ENCODE measurements at regions not wholly inside any gene's neighbourhood (a gene's known extent, or its start where the extent isn't known, plus 50 kb on each side); places are given as distances from the start of the nearest gene placed in this dataset.
"Not testable (repeated sequence)": the region's sequence is repeated elsewhere in the genome, so short reads cannot be mapped to it uniquely, and the experiment has no call there.

DNA sequence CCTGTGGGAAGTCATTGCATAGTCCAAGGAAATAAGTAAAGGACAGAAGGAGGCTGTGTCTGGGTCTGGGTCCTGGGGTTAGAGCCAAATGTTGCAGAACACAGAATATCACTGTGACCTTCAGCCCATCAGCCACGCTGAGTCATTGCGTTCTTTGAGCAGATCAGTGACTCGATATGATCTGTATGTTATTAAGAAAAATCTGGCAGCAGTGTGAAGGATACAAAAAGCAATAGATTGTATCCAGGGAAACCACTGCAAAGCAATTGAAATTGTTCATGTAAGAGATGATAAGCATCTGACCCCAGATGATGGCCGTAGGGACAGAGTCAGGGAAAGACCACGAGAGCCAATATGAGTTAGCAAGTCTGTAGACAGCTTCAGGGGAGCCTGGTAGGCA lies 1575.1 kb upstream of the SLC10A2 start:
- in situ Hi-C loops (cut with HindIII; ENCODE audit: low sequenced_read_pairs): no loop called here
- no peak for DNase-seq (ENCODE audit: low spot score)

DNA sequence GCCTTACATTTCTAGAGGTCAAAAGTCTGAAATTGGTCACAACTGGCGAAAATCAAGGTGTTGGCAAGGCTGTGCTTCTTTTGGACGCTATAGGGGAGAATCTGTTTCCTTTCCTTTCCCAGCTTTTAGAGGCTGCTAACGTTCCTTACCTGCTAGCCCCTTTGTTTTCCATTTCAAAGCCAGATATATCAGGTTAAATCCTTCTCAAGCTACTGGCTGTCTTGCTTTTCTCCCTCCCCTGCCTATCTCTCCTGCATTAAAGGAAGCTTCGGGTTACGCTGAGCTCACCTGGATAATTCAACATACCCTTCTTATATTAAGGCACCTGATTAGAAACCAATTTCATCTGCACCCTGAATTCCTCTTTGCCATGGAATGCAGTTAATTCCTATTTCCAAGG lies 1569.7 kb upstream of the SLC10A2 start:
- in situ Hi-C loops (cut with HindIII; ENCODE audit: low sequenced_read_pairs): no loop called here
- DNase-seq (ENCODE audit: low spot score): no peak

DNA sequence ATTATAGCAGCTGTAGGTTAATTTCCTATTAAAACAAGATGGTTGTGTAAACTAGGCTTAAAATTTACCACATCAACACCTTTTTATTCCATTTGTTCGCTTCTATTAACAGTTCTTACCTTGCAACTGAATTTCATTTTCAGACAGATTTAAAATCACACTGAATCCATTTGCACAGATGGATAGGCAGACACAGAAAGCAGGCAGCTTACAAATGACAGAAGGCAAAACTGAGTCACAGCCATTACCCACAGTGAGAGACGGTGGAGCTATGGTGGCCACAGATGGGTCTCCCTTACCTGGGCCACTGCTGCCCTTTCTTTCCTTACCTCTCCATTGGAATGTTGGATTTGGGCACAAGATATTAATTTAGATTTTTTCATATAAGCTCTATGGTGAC lies 1567.8 kb upstream of the SLC10A2 start:
- no peak for DNase-seq (ENCODE audit: low spot score)
- in situ Hi-C loops (cut with HindIII; ENCODE audit: low sequenced_read_pairs): no loop called here

DNA sequence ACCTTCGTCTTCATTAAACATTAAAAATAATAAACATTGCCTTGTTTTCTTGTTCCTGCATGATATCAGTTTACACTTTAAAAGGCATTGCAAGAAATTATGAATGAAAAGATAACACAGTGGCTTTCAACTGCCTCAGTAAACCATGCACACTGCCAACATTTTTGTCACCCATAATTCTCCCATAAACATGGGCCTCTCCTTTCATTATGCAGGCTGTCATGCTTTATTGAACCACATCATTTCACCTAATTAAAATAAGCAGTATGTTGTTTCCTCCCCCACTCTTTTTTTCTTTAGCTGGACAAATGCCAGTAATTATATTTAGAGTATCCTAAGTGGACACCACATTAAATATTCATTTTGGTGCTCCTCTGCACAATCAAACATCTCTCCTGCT lies 1566.5 kb upstream of the SLC10A2 start:
- no peak for DNase-seq (ENCODE audit: low spot score)
- in situ Hi-C loops (cut with HindIII; ENCODE audit: low sequenced_read_pairs): no loop called here

DNA sequence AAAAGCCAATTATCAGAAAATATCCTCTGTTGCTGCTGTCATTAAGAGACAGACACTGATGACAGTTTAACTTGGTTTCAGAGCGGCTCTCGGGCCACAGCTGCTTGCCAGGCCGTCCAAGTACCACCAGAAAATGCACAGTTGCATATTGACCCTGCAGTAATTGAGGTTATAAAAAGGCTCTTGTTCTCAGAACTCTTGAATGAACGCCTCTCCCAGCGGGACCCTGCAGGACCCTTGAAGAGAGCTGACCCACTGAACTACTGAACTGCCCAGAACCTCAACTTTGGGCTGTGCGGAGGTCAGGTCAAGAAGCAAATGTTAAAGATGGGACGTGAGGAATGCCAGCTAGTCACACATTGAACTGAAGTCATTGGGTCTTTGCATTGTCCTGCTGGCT lies 1559.0 kb upstream of the SLC10A2 start:
- DNase-seq (ENCODE audit: low spot score): no peak
- in situ Hi-C loops (cut with HindIII; ENCODE audit: low sequenced_read_pairs): no loop called here

DNA sequence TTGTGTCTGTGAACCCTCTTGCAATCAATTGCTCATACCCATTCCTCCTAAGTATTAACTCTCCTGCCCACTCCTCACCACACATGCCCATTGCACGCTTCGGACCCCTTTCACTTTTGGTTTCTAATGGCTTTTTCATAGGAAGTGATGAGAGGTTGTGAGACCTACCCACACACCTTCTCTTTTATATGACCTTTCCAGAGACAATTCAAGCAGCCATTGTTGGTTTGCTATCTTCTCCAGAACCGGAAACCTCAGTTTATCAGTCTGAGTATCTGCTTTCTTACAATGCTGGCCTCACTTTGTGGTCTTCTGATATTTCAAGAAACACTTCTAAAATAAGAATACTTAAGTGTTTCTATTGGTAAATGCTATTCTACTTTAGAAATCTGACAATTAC lies 1550.8 kb upstream of the SLC10A2 start:
- in situ Hi-C loops (cut with HindIII; ENCODE audit: low sequenced_read_pairs): no loop called here
- DNase-seq (ENCODE audit: low spot score): no peak

DNA sequence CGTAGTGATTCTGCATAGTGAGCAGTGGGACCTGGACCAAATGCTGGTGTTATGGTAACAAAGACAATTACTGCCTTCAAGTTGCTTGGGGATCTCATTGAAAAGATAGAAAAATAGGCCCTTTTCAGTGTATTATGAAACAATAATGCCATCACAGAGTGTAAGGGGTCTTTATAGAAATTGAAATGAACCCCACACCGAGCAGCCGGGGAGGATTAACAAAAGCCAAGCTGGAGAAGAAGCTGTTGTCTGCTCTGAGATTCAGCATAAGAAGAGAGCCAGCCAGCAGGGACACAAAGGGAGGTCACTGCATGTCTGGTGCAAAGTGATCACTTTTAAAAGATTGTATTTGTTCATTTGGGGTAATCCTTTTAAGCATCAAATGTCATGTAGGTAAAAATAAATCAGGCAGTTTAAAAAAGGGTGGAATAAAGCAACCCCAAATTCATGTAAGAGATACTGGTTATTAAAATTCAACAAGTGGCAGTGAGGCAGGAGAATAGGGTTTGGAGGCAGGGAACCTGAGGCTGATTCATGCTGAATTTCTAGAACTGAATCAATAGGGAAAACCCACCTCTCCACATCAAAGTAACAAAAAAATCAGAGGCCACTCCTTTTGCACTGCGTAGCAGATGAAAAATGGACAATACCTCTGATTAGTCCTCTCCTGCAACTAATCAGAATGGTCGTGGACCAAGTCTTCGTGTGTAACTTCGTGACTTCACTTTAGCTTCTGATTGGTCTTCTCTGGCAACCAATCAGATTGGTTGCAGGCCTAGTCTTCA lies 1548.3 kb upstream of the SLC10A2 start:
- in situ Hi-C loops (cut with HindIII; ENCODE audit: low sequenced_read_pairs): no loop called here
- DNase-seq (ENCODE audit: low spot score): no peak

DNA sequence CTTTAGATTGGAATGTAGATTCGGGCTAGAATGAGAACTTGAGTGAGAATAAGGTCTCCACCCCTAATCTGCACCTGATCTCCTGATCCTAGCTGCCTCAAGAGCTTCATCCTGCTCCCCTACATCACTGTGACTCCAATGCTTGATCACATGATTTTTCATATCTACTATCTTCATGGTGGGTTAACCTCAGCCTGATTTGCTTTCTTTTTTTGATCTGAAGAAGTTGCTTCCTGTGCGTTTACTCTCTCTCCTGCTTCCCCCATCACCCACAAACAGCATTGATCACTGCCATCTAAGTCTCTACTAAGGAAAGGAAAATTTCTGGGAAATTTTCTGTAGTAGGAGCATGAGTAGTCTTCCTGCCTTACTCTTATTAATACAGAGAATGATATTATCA lies 1542.1 kb upstream of the SLC10A2 start:
- DNase-seq (ENCODE audit: low spot score): no peak
- in situ Hi-C loops (cut with HindIII; ENCODE audit: low sequenced_read_pairs): no loop called here

DNA sequence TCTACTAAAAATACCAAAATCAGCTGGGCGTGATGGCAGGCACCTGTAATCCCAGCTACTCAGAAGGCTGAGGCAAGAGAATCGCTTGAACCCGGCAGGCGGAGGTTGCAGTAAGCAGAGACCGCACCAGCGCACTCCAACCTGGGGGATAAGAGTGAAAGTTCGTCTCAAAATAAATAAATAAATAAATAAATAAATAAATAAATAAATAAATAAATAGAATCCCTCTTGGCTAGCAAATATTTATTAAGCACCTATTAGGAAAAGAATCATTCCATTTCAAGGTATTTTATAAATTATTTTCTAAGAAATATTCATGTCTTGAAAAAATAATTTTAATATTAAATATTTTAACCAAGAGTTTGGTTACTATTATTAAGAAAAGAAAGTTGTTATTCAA lies 1539.2 kb upstream of the SLC10A2 start:
- in situ Hi-C loops (cut with HindIII; ENCODE audit: low sequenced_read_pairs); DNase-seq (ENCODE audit: low spot score): not testable (repeated sequence)

DNA sequence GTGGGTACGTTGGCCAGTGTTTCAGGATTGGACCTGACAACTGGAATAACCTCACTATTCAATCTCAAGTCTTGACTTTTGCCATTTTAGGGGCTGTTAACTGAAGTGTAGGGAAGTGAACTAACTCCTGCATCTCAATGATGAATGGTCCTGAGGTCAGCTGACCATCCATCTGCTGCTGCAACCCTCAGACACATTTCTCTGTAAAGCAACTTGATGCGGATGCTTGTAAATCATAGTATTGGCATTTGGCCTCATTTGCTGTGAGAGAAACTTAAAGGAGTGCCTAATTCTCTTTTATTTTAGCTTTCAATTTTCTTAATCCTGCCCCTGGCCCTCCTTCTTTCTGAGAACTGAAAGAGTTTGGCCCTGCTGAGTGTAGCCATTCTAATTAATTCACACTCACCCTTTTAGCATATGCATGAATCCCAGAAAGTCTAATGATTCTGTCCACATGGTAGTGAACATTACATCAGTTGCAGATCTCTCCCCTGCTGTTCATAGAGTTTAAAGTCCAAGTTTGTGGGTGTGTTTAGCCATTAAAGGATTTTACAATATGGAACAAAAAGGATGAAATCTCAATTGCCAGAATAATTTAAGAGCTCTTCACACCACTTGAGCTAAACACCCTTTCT lies 1531.4 kb upstream of the SLC10A2 start:
- in situ Hi-C loops (cut with HindIII; ENCODE audit: low sequenced_read_pairs): no loop called here

DNA sequence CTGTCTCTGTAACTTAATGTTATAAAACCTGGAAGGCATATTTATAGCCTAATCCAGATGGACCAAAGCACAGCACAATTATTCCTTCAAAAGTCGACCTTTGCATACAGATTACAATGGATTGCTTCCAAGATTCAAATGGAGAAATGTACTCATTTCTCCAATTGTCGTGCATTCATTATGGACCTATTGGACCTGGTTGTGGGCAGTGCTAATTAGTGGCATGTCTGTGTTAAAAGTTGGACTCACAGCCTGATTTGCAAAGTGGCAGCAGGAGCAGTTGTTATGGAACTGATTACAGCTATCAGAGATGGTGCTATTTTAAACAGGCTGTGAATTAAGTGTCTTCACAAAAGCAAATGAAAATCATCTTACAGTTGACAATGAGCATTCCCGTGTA lies 1529.3 kb upstream of the SLC10A2 start:
- DNase-seq (ENCODE audit: low spot score): peak; percentile 10
- in situ Hi-C loops (cut with HindIII; ENCODE audit: low sequenced_read_pairs): no loop called here

More for the DNA sequence above, 1531.4 kb upstream of the SLC10A2 start:
- no peak for DNase-seq (ENCODE audit: low spot score)

DNA sequence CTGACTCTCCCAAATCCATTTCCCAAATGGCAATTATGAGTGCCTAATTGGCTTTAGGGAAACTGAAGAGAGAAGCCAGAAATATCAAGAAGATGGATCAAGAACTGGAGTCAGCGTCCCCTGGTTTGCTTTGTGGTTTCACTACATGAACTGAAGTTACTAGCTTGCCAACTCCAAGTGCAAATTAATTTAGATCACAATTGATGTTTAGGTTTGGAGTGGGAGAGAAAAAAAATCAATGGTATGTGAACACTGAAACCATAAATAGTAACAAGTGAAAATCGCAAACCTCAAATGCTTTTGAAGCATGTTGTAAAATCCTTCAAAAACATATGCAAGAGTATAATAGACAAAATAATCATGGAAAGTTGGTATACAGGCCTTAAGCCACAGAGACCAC lies 1528.6 kb upstream of the SLC10A2 start:
- DNase-seq (ENCODE audit: low spot score): no peak
- in situ Hi-C loops (cut with HindIII; ENCODE audit: low sequenced_read_pairs): no loop called here

DNA sequence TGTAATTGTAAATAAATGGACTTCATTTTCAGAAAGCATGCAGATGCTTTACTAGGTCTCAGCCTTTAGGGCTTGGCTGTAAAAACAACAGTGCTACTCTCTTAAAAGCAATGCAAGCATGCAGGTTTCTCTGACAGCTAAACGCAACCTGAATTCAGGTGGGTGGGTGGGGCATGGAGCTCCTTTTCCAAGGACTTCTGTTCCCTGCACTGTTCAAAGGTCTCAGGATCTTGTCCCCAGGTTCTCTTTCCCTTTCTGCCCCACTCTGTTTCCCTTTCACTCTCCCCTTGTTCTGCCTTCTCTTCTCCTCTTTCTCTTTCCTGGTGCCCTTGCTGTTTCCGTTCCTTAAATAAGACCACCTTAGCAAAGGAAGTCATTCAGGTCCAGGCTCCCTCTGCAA lies 1527.5 kb upstream of the SLC10A2 start:
- in situ Hi-C loops (cut with HindIII; ENCODE audit: low sequenced_read_pairs): no loop called here
- no peak for DNase-seq (ENCODE audit: low spot score)

DNA sequence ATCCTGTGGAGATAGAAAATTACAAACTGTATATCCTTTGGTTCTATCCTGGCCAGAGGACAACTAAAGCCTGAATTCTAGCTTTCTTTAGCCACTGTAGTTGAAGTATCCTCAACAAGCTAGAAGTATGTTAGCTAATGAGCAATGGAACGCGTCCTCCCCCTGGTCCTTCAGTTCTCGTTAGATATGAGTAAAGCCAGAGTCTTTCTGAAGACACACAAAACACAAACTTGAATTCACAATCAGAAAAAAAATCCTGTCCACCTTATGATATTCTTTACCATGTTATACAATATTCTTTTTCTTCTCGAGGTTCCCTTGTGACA lies 1527.0 kb upstream of the SLC10A2 start:
- in situ Hi-C loops (cut with HindIII; ENCODE audit: low sequenced_read_pairs): no loop called here
- no peak for DNase-seq (ENCODE audit: low spot score)

DNA sequence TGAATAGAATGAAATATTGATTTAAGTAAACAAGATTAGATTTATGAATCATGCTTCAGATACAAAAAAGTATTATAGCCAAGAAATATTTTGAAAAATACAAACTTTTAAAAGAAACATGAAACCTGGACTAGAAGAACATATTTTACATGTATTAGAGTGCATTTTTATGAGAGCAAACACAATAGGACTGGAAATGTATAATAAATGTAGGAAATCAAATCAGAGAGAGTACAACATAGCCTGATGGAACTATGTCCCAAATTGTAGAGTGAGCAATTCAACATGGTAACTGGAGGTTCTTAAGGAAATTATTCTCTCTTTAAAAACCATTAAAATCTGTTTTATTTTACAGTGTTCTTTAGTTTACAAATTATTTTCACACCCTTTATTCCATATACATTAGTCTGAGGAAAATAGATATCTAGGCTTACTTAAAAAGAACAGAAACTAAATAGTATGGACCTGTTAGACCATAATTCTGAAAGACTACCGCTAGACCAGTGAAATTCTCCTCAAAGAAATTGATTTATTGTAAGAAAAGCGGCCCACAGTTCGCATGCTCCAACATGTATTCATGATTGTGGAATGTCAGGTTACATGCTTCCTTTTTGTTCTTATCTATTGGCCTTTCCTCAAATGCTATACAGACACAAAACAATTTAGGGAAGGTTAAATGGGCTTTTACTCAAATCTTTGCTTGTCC lies 1526.5 kb upstream of the SLC10A2 start:
- no peak for DNase-seq (ENCODE audit: low spot score)
- in situ Hi-C loops (cut with HindIII; ENCODE audit: low sequenced_read_pairs): no loop called here

DNA sequence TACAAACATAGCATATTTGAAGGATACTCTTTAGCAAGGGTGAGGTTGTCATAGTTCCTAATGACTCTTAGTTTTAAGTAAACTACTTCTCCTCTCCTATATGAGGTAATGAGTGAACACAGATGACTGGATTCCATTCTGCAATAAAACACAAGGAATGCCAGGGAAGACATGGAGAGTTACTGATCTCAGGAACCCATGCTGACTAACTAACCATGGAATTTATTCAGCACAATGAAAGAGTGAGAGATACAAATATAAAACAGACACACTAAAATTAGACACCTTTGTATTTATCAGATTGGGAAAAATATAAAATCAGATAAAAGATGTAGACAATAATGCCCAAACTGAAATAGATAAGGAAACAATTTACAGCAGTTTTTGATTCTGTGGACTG lies 1525.9 kb upstream of the SLC10A2 start:
- in situ Hi-C loops (cut with HindIII; ENCODE audit: low sequenced_read_pairs): no loop called here
- no peak for DNase-seq (ENCODE audit: low spot score)

DNA sequence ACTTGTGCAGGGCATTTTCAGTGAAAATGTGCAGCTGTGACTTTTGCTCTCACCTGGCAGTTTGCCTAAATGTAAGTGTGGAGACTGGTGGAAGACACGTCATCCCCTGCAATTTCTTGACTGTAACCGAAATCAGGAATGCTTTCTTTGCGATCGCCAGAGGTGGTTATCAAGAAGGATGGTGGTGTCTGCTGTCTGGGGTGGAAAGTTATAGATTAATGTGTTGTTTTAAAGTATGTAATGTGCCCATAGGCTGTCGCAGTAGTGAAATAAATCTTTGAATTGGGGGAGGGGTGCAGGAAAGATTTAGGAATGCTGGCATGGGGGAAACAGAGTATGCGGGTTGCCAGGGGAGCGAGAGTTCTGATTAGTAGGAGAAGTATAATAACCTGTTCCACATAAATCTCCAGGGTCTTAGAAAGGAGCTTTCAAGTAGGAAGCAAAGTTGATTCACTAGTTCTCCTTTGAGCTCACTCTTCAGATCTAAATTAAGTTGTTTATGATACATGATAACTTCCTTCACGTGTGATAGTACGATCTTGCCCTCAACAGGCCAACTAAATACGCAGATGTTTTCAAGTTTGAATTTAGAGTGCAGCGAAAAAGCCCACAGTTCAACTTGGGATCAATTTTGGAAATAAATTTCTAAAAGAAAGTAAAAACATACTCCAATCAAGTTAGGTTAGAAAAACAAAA lies 1520.0 kb upstream of the SLC10A2 start:
- in situ Hi-C loops (cut with HindIII; ENCODE audit: low sequenced_read_pairs): no loop called here
- DNase-seq (ENCODE audit: low spot score): no peak

DNA sequence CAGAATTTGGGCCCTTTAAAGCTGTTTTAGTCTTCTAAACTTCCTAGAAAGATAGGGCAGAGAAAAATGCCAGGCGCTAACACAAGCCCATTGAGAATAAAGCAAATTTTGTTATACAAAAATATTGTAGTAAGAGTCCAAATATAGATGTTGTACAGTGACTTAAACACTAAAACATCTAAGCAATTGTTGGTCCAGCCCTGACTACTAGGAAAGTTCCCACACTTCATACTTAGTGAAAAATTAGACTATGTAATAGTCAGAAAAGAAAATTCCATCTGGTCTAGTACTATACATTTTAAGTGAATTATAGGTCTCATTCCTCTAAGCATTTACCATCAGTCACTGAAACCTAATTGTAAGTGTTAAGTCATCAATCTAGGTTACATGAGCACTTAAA lies 1518.3 kb upstream of the SLC10A2 start:
- DNase-seq (ENCODE audit: low spot score): no peak
- in situ Hi-C loops (cut with HindIII; ENCODE audit: low sequenced_read_pairs): no loop called here

DNA sequence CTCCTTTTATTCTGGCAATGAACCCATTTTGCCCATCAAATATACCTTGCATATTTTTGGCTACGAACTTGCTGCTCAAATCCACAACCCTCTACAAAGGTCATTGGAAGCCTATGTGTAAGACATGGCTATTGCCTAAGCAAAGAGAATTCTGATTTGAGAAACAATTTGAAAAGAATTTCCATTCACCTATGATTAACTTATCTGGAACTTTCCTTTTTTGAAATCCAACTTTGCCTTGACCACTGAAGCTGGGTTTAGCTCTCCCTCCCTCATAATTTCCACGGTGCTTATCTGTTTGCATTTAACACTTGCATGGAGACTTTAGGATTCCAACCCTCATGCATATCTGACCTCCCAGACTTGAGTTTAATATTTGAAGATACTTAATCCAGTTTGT lies 1514.7 kb upstream of the SLC10A2 start:
- in situ Hi-C loops (cut with HindIII; ENCODE audit: low sequenced_read_pairs): no loop called here
- DNase-seq (ENCODE audit: low spot score): no peak
